NB4 (cell line): ENCODE measurements at regions not wholly inside any gene's neighbourhood (a gene's known extent, or its start where the extent isn't known, plus 50 kb on each side); places are given as distances from the start of the nearest gene placed in this dataset.
"Not testable (repeated sequence)": the region's sequence is repeated elsewhere in the genome, so short reads cannot be mapped to it uniquely, and the experiment has no call there.

ENCODE experiments used
- DNase-seq: peaks from one replicate; pipeline ENCODE4 v3.0.0; 2010; ENCODE audit warnings: low read depth
- H3K4me3 ChIP-seq: one replicate; pipeline ENCODE4 v1.5.1; 2011; ENCODE audit warnings: mild to moderate bottlenecking, low read depth, low read length, moderate library complexity
- MAX ChIP-seq: IDR thresholded peaks from 2 replicates; pipeline ENCODE4 v1.6.1; 2011; ENCODE audit warnings: low read depth, low read length
- MYC ChIP-seq: IDR thresholded peaks from 2 replicates; pipeline ENCODE4 v1.6.1; 2011; ENCODE audit warnings: low read depth, low read length
- POLR2A ChIP-seq: IDR thresholded peaks from 2 replicates; pipeline ENCODE4 v1.6.1; 2011; ENCODE audit warnings: mild to moderate bottlenecking; ENCODE audit not compliant: insufficient read length; ENCODE audit errors: extremely low read depth
- TF ChIP-seq, protein P1 (sequence below): IDR thresholded peaks from one replicate; pipeline ENCODE4 v1.5.1; 2012; ENCODE audit warnings: low read depth, low read length

DNA sequence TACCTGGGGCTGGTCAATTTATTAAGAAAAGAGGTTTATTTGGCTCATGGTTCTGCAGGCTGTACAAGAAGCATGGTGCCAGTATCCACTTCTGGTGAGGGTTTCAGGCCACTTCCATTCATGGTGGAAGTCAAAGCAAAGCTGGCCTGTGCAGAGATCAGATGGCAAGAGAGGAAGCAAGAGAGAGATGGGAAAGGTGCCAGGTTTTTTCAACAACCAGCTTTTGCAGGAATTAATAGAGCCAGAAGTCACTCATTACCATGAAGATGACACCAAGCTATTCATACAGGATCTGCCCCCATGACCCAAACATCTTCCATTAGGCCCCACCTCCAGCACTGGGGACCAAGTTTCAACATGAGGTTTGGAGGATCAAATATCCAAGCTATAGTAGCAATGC is 56.8 kb upstream of the ST3GAL5 start:
- no peak overlapping the region for H3K4me3 ChIP-seq
- no peak for DNase-seq
- TF ChIP-seq, protein P1, sequence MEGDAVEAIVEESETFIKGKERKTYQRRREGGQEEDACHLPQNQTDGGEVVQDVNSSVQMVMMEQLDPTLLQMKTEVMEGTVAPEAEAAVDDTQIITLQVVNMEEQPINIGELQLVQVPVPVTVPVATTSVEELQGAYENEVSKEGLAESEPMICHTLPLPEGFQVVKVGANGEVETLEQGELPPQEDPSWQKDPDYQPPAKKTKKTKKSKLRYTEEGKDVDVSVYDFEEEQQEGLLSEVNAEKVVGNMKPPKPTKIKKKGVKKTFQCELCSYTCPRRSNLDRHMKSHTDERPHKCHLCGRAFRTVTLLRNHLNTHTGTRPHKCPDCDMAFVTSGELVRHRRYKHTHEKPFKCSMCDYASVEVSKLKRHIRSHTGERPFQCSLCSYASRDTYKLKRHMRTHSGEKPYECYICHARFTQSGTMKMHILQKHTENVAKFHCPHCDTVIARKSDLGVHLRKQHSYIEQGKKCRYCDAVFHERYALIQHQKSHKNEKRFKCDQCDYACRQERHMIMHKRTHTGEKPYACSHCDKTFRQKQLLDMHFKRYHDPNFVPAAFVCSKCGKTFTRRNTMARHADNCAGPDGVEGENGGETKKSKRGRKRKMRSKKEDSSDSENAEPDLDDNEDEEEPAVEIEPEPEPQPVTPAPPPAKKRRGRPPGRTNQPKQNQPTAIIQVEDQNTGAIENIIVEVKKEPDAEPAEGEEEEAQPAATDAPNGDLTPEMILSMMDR = no peak
- TF ChIP-seq MYC = no peak
- TF ChIP-seq MAX = no peak
- no peak for TF ChIP-seq POLR2A

- no peak overlapping the region for H3K4me3 ChIP-seq
- TF ChIP-seq, protein P1 = no peak
- TF ChIP-seq MAX (no peak), POLR2A (no peak), MYC (no peak)
- DNase-seq = no peak
Observed at GRCh38 chr2:85945172-85945571, 56.4 kb upstream of the ST3GAL5 start.

DNA sequence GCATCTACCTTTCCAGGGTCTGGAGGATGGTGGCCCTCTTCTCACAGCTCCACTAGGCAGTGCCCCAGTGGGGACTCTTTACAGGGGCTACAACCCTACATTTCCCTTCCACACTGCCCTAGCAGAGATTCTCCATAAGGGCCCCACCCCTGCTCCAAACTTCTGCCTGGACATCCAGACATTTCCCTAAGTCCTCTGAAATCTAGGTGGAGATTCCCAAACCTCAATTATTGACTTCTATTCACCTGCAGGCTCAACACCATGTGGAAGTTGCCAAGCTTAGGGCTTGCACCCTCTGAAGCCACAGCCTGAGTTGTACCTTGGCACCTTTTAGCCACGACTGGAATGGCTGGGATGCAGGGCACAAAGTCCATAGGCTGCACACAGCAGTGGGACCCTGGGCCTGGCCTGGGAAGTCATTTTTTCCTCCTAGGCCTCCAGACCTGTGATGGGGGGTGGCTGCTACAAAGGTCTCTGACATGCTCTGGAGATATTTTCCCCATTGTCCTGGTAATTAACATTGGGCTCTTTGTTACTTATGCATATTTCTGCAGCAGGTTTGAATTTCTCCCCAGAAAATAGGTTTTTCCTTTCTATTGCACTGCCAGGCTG is 53.7 kb upstream of the ST3GAL5 start:
- no peak for DNase-seq
- no peak for TF ChIP-seq MAX
- TF ChIP-seq POLR2A = no peak
- TF ChIP-seq, protein P1 = no peak
- no peak for TF ChIP-seq MYC
- no peak overlapping the region for H3K4me3 ChIP-seq

DNA sequence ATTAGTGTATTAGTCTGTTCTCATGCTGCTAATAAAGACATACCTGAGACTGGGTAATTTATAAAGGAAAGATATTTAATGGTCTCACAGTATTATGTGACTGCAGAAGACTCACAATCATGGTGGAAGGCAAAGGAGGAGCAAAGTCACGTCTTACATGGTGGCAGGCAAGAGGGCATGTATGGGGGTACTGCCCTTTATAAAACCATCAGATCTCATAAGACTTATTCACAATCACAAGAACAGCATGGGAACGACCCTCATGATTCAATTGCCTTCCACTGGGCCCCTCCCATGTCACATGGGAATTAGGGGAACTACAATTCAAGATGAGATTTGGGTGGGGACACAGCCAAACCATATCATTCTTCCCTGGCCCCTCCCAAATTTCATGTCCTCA is 52.7 kb upstream of the ST3GAL5 start:
- DNase-seq, H3K4me3 ChIP-seq: not testable (repeated sequence)

DNA sequence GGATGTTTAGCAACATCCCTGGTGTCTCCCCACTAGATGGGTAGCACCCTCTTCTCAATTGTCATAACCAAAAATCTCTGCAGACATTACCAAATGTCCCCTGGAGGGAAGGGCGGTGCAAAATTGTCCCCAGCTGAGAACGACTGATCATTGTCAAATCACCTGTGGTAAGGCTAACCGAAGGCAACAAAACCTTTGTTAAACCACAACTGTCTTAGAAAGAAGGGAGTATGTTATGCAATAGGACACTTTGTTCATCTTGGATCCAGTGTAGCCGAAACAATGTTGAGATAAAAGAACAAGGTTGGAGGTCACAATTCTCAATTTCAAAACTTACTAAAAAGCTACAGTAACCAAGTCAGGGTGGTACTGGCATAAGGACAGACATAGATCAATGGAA is 50.3 kb upstream of the ST3GAL5 start:
- peak; percentile 63 for DNase-seq
- TF ChIP-seq, protein P1 = no peak
- no peak for TF ChIP-seq MAX
- no peak for TF ChIP-seq MYC
- TF ChIP-seq POLR2A = no peak
- no peak overlapping the region for H3K4me3 ChIP-seq
